Endothelial cell of umbilical vein (primary cell): ENCODE measurements at regions not wholly inside any gene's neighbourhood (a gene's known extent, or its start where the extent isn't known, plus 50 kb on each side); places are given as distances from the start of the nearest gene placed in this dataset.

Source experiments
- BruUV-seq: library from RNA; stranded (reverse); fragments of 400-500 nt; replicated peaks from 2 replicates; lab custom pipeline; 2021; lab: Mats Ljungman, UMichigan
- CTCF ChIA-PET: fragments of 300-600, 350-600 bp; sonication (Branson Sonifier 250); formaldehyde crosslinking; loops from one replicate; lab custom pipeline; 2021; ENCODE audit warnings: antibody characterized with exemption, inconsistent platforms; lab: Charles Lee
- POLR2A ChIA-PET: fragments of 300-600, 350-600 bp; sonication (Branson Sonifier 250); formaldehyde crosslinking; loops from one replicate; lab custom pipeline; 2021; ENCODE audit warnings: antibody characterized with exemption, inconsistent platforms; lab: Charles Lee
- DNase-seq: peaks from one replicate; pipeline ENCODE4 v3.0.0-alpha.2; 2011; ENCODE audit warnings: low read depth, low spot score
- FAIRE-seq: peaks from 2 replicates; lab custom pipeline; 2011; peaks lifted over from hg19 to GRCh38; lab: Jason Lieb, UNC
- H2AFZ ChIP-seq: 2 replicates; pipeline ENCODE4 v1.6.0; 2012; ENCODE audit warnings: low read depth, low read length, control low read depth, inconsistent platforms
- H3K27ac ChIP-seq: 2 replicates; pipeline ENCODE4 v1.5.1; 2011; ENCODE audit warnings: low read depth, mild to moderate bottlenecking, control low read depth, low read length, moderate library complexity; ENCODE audit not compliant: insufficient read depth
- H3K27me3 ChIP-seq, 2 experiments: 2 replicates each; pipeline versions ENCODE4 v1.6.0 to v1.6.1; 2011; ENCODE audit warnings: low read length in 2 of 2, mixed read lengths in 1 of 2; ENCODE audit not compliant: control insufficient read depth in 2 of 2, insufficient read depth in 2 of 2
- H3K36me3 ChIP-seq, 2 experiments: 2 replicates in 1 of 2; 3 replicates in 1 of 2; pipeline ENCODE4 v1.5.1; 2011; ENCODE audit warnings: low read length in 2 of 2, mild to moderate bottlenecking in 1 of 2, moderate library complexity in 1 of 2; ENCODE audit not compliant: control insufficient read depth in 2 of 2, insufficient read depth in 2 of 2; ENCODE audit errors: extremely low read depth in 1 of 2
- H3K4me1 ChIP-seq: 3 replicates; pipeline ENCODE4 v1.5.1; 2011; ENCODE audit warnings: mild to moderate bottlenecking, low read length; ENCODE audit not compliant: control insufficient read depth, insufficient read depth; ENCODE audit errors: extremely low read depth
- H3K4me2 ChIP-seq: 2 replicates; pipeline ENCODE4 v1.6.1; 2011; ENCODE audit warnings: low read length, control low read depth, mixed read lengths; ENCODE audit not compliant: insufficient read depth
- H3K4me3 ChIP-seq, 3 experiments: fragments of 200-600 bp in 1 of 3; sonication (generic), shearing (Covaris generic) in 1 of 3; replicated peaks in 1 of 3; 2 replicates each; pipeline ENCODE4 v1.5.1; 2011 to 2016; ENCODE audit warnings: control low read depth in 3 of 3, low read length in 3 of 3, mild to moderate bottlenecking in 2 of 3, inconsistent platforms in 1 of 3, low read depth in 1 of 3, moderate library complexity in 1 of 3; ENCODE audit not compliant: insufficient read depth in 1 of 3
- H3K79me2 ChIP-seq: 2 replicates; pipeline ENCODE4 v1.6.0; 2012; ENCODE audit warnings: low read length, inconsistent platforms; ENCODE audit not compliant: control insufficient read depth, insufficient read depth
- H3K9ac ChIP-seq: replicated peaks from 2 replicates; pipeline ENCODE3; 2011; ENCODE audit warnings: low read length, control low read depth; ENCODE audit not compliant: insufficient read depth; ENCODE audit errors: extremely low read depth
- H3K9me1 ChIP-seq: replicated peaks from 3 replicates; pipeline ENCODE4 v1.6.0; 2011; ENCODE audit warnings: mild to moderate bottlenecking, low read length; ENCODE audit not compliant: control insufficient read depth, insufficient read depth; ENCODE audit errors: extremely low read depth
- H3K9me3 ChIP-seq: replicated peaks from 2 replicates; pipeline ENCODE4 v1.5.1; 2012; ENCODE audit warnings: low read length, inconsistent platforms; ENCODE audit not compliant: control insufficient read depth, insufficient read depth
- H4K20me1 ChIP-seq: replicated peaks from 2 replicates; pipeline ENCODE3; 2011; ENCODE audit warnings: mild to moderate bottlenecking, low read length; ENCODE audit not compliant: control insufficient read depth, insufficient read depth; ENCODE audit errors: extremely low read depth
- CTCF ChIP-seq, 2 donors: IDR thresholded peaks; 1 replicate in 1 of 2; 2 replicates in 1 of 2; pipeline ENCODE4 v1.5.1; 2011; ENCODE audit warnings: low read length in 2 of 2, mild to moderate bottlenecking in 2 of 2, moderate library complexity in 2 of 2, control low read depth in 1 of 2, inconsistent platforms in 1 of 2, low read depth in 1 of 2; ENCODE audit not compliant: insufficient read depth in 1 of 2; ENCODE audit errors: extremely low read depth in 1 of 2
- EZH2 ChIP-seq: IDR thresholded peaks from 2 replicates; pipeline ENCODE4 v1.6.1; 2012; ENCODE audit warnings: borderline replicate concordance, low read depth, mild to moderate bottlenecking, moderate library complexity, low read length, inconsistent platforms; ENCODE audit not compliant: severe bottlenecking
- FOS ChIP-seq: IDR thresholded peaks from 2 replicates; pipeline ENCODE4 v1.6.1; 2011; ENCODE audit warnings: mild to moderate bottlenecking, low read length, moderate library complexity, borderline replicate concordance; ENCODE audit not compliant: insufficient read depth
- GATA2 ChIP-seq: IDR thresholded peaks from 2 replicates; pipeline ENCODE4 v1.7.0; 2011; ENCODE audit warnings: low read depth, mild to moderate bottlenecking, moderate library complexity, mixed read lengths, low read length; ENCODE audit not compliant: insufficient read length, insufficient read depth
- JUN ChIP-seq: IDR thresholded peaks from 2 replicates; pipeline ENCODE4 v1.6.1; 2011; ENCODE audit warnings: borderline replicate concordance, low read depth; ENCODE audit not compliant: insufficient read length, insufficient read depth
- MAX ChIP-seq: IDR thresholded peaks from 2 replicates; pipeline ENCODE4 v1.6.1; 2011; ENCODE audit not compliant: insufficient read depth, insufficient read length
- MYC ChIP-seq: IDR thresholded peaks from one replicate; pipeline ENCODE4 v1.6.1; 2011; ENCODE audit warnings: mild to moderate bottlenecking, low read depth, low read length
- POLR2A ChIP-seq: IDR thresholded peaks from 2 replicates; pipeline ENCODE4 v1.6.1; 2012; ENCODE audit warnings: low read depth, mild to moderate bottlenecking, control low read depth, low read length
- POLR2AphosphoS5 ChIP-seq: IDR thresholded peaks from 2 replicates; pipeline ENCODE4 v1.6.1; 2012; ENCODE audit warnings: low read depth, mild to moderate bottlenecking, control low read depth, low read length, moderate library complexity; ENCODE audit not compliant: insufficient read depth
- dilution Hi-C: fragments of 300-500 bp; cut with MboI; formaldehyde crosslinking; loops from one replicate; pipeline ENCODE4 v1.15.0; 2019; ENCODE audit warnings: low sequenced_read_pairs; ENCODE audit not compliant: extremely low pct_ligation_motif_present
- intact Hi-C: fragments of 100-400 bp; cut with micrococcal nuclease; formaldehyde crosslinking; loops from one replicate; pipeline ENCODE4 v1.10.0; 2022

GRCh38 chr3:159907828-159908227, 80.8 kb upstream of the IL12A start:
- BruUV-seq, result no TSS peak
- Histone ChIP-seq H3K27me3 (no peaks in the 10 kb centered on the region), H3K9ac (no peak overlapping the region), H3K36me3 (no peaks in the 10 kb centered on the region), H3K4me1 (no peaks in the 10 kb centered on the region), H4K20me1 (no peaks in the 10 kb centered on the region), H3K9me3 (no peaks in the 10 kb centered on the region), H3K4me2 (no peak overlapping the region), H3K4me3 (no peak overlapping the region), H3K9me1 (peaks cover 3% of the 10 kb centered on the region), H3K27ac (no peak overlapping the region), H3K79me2 (no peaks in the 10 kb centered on the region), H2AFZ (no peak overlapping the region)
- TF ChIP-seq EZH2, result no peak
- TF ChIP-seq FOS, result no peak
- TF ChIP-seq POLR2A, result no peak
- no peak for TF ChIP-seq JUN
- TF ChIP-seq CTCF (IDR thresholded peaks at IDR 0.05; ENCODE audit: extremely low read depth in 1 of 2, insufficient read depth in 1 of 2, low read depth in 1 of 2, low read length in 2 of 2), result no peak
- no peak for TF ChIP-seq GATA2
- no peak for TF ChIP-seq POLR2AphosphoS5
- no peak for TF ChIP-seq MYC
- TF ChIP-seq MAX, result no peak
- CTCF ChIA-PET, result interaction anchor here (1.9 kb wide), 1 partner anchor 11 kb away, joined by 7 read pairs; no protein-coding TSS in a partner anchor
- intact Hi-C loops, result no loop called here
- FAIRE-seq (no peak), DNase-seq (no peak)
- dilution Hi-C loops, result no loop called here
- POLR2A ChIA-PET, result no interaction called here
